HEK293 (cell line): ENCODE measurements at regions not wholly inside any gene's neighbourhood (a gene's known extent, or its start where the extent isn't known, plus 50 kb on each side); places are given as distances from the start of the nearest gene placed in this dataset.

Experiments used
- CTCF ChIA-PET: fragments of 350-600 bp; formaldehyde crosslinking; extraction: SDS; loops from one replicate; lab custom pipeline; 2021; ENCODE audit warnings: antibody characterized with exemption; lab: Yijun Ruan, JAX
- POLR2A ChIA-PET: fragments of 300-600 bp; formaldehyde crosslinking; extraction: SDS; loops from one replicate; lab custom pipeline; 2020; ENCODE audit warnings: antibody characterized with exemption, inconsistent platforms; lab: Yijun Ruan, JAX
- H3K27ac ChIP-seq: fragments of 200-500 bp; sonication (Bioruptor generic); 2 replicates; pipeline ENCODE4 v1.5.1; 2014; ENCODE audit warnings: low read depth, low read length, control low read depth, inconsistent platforms; ENCODE audit errors: extremely low read depth
- H3K36me3 ChIP-seq, 2 experiments: fragments of 200-500 bp in 1 of 2; sonication (Bioruptor generic) in 1 of 2; 1 replicate in 1 of 2; 2 replicates in 1 of 2; pipeline ENCODE4 v1.5.1; 2014 to 2017; ENCODE audit warnings: inconsistent platforms in 2 of 2, low read length in 2 of 2; ENCODE audit not compliant: control insufficient read depth in 2 of 2, insufficient read depth in 1 of 2
- H3K4me1 ChIP-seq: fragments of 200-500 bp; sonication (Bioruptor generic); 2 replicates; pipeline ENCODE4 v1.5.1; 2014; ENCODE audit warnings: mild to moderate bottlenecking, low read length, inconsistent platforms; ENCODE audit not compliant: control insufficient read depth, insufficient read depth
- H3K4me3 ChIP-seq: 2 replicates; pipeline ENCODE4 v1.5.1; 2011; ENCODE audit warnings: low read depth, mild to moderate bottlenecking, control low read depth, low read length, moderate library complexity
- H3K9me3 ChIP-seq: fragments of 200-500 bp; sonication (Bioruptor generic); 2 replicates; pipeline ENCODE4 v1.5.1; 2014; ENCODE audit warnings: low read depth, low read length, inconsistent platforms; ENCODE audit not compliant: control insufficient read depth, insufficient read depth
- GFI1B ChIP-seq: fragments of 450-650 bp; formaldehyde crosslinking; IDR thresholded peaks from 2 replicates; pipeline ENCODE4 v1.5.1; 2016; ENCODE audit warnings: missing biosample characterization, missing genetic modification characterization
- KLF16 ChIP-seq: fragments of 450-650 bp; formaldehyde crosslinking; IDR thresholded peaks from 2 replicates; pipeline ENCODE4 v1.5.1; 2017; ENCODE audit warnings: missing biosample characterization, missing genetic modification characterization
- KLF7 ChIP-seq: fragments of 450-650 bp; formaldehyde crosslinking; IDR thresholded peaks from 2 replicates; pipeline ENCODE4 v1.5.1; 2016; ENCODE audit warnings: missing biosample characterization, missing genetic modification characterization, borderline replicate concordance
- MEIS1 ChIP-seq: sonication (generic); formaldehyde crosslinking; IDR thresholded peaks from 2 replicates; pipeline ENCODE4 v1.8.1; 2022; ENCODE audit warnings: missing genetic modification reagents, mild to moderate bottlenecking, borderline replicate concordance
- SCRT2 ChIP-seq: fragments of 450-650 bp; formaldehyde crosslinking; IDR thresholded peaks from 2 replicates; pipeline ENCODE4 v1.5.1; 2016; ENCODE audit warnings: missing biosample characterization, missing genetic modification characterization
- TRIM28 ChIP-seq: IDR thresholded peaks from 2 replicates; pipeline ENCODE4 v1.6.1; 2011; ENCODE audit warnings: low read length, control low read depth, borderline replicate concordance
- ZBTB1 ChIP-seq: fragments of 450-650 bp; formaldehyde crosslinking; IDR thresholded peaks from 2 replicates; pipeline ENCODE4 v1.5.1; 2016; ENCODE audit warnings: missing biosample characterization, missing genetic modification characterization
- ZFP3 ChIP-seq: fragments of 450-650 bp; formaldehyde crosslinking; IDR thresholded peaks from 2 replicates; pipeline ENCODE4 v1.5.1; 2016; ENCODE audit warnings: low read depth, missing biosample characterization, missing genetic modification characterization
- ZIC2 ChIP-seq: fragments of 450-650 bp; formaldehyde crosslinking; IDR thresholded peaks from 2 replicates; pipeline ENCODE4 v1.5.1; 2016; ENCODE audit warnings: missing biosample characterization, missing genetic modification characterization
- ZNF140 ChIP-seq: fragments of 450-650 bp; formaldehyde crosslinking; IDR thresholded peaks from 2 replicates; pipeline ENCODE4 v1.5.1; 2016; ENCODE audit warnings: missing biosample characterization, missing genetic modification characterization
- ZNF157 ChIP-seq: fragments of 450-650 bp; formaldehyde crosslinking; IDR thresholded peaks from 2 replicates; pipeline ENCODE4 v1.5.1; 2016; ENCODE audit warnings: missing biosample characterization, missing genetic modification characterization
- ZNF2 ChIP-seq: fragments of 450-650 bp; formaldehyde crosslinking; IDR thresholded peaks from 2 replicates; pipeline ENCODE4 v1.5.1; 2016; ENCODE audit warnings: missing biosample characterization, missing genetic modification characterization
- ZNF335 ChIP-seq: fragments of 450-650 bp; formaldehyde crosslinking; conservative IDR thresholded peaks from 2 replicates; pipeline ENCODE4 v1.5.1; 2016; ENCODE audit warnings: missing biosample characterization, missing genetic modification characterization
- ZNF362 ChIP-seq: fragments of 450-650 bp; formaldehyde crosslinking; IDR thresholded peaks from 2 replicates; pipeline ENCODE4 v1.5.1; 2016; ENCODE audit warnings: missing biosample characterization, missing genetic modification characterization
- ZNF366 ChIP-seq: fragments of 450-650 bp; formaldehyde crosslinking; conservative IDR thresholded peaks from 2 replicates; pipeline ENCODE4 v1.5.1; 2016; ENCODE audit warnings: missing biosample characterization, missing genetic modification characterization
- ZNF555 ChIP-seq: fragments of 450-650 bp; formaldehyde crosslinking; conservative IDR thresholded peaks from 2 replicates; pipeline ENCODE4 v1.5.1; 2017; ENCODE audit warnings: missing biosample characterization, mild to moderate bottlenecking, missing genetic modification characterization, inconsistent platforms
- ZNF558 ChIP-seq: fragments of 450-650 bp; formaldehyde crosslinking; IDR thresholded peaks from 2 replicates; pipeline ENCODE4 v1.5.1; 2016; ENCODE audit warnings: missing biosample characterization, missing genetic modification characterization
- ZNF561 ChIP-seq: fragments of 450-650 bp; IDR thresholded peaks from 2 replicates; pipeline ENCODE4 v1.5.1; 2018; ENCODE audit warnings: missing biosample characterization, missing genetic modification characterization, borderline replicate concordance
- ZNF670 ChIP-seq: fragments of 450-650 bp; formaldehyde crosslinking; IDR thresholded peaks from 2 replicates; pipeline ENCODE4 v1.5.1; 2016; ENCODE audit warnings: missing biosample characterization, missing genetic modification characterization, low read depth
- ZNF747 ChIP-seq: fragments of 450-650 bp; formaldehyde crosslinking; IDR thresholded peaks from 2 replicates; pipeline ENCODE4 v1.5.1; 2016; ENCODE audit warnings: missing biosample characterization, missing genetic modification characterization
- ZSCAN23 ChIP-seq: fragments of 450-650 bp; formaldehyde crosslinking; IDR thresholded peaks from 2 replicates; pipeline ENCODE4 v1.5.1; 2016; ENCODE audit warnings: missing biosample characterization, missing genetic modification characterization
- TF ChIP-seq, protein P1 (sequence below): fragments of 450-650 bp; IDR thresholded peaks from 2 replicates; pipeline ENCODE4 v1.5.1; 2018; ENCODE audit warnings: missing biosample characterization, mild to moderate bottlenecking, missing genetic modification characterization
- TF ChIP-seq, protein P2 (sequence below): fragments of 450-650 bp; formaldehyde crosslinking; IDR thresholded peaks from 2 replicates; pipeline ENCODE4 v1.5.1; 2017; ENCODE audit warnings: missing biosample characterization, mild to moderate bottlenecking, missing genetic modification characterization, moderate library complexity
- TF ChIP-seq, protein P3 (sequence below): fragments of 450-650 bp; formaldehyde crosslinking; IDR thresholded peaks from 2 replicates; pipeline ENCODE4 v1.5.1; 2016; ENCODE audit warnings: missing biosample characterization, missing genetic modification characterization
- TF ChIP-seq, protein P4 (sequence below): fragments of 450-650 bp; formaldehyde crosslinking; optimal IDR thresholded peaks from 2 replicates; pipeline ENCODE3; 2016; ENCODE audit warnings: missing biosample characterization, mild to moderate bottlenecking, missing genetic modification characterization

- Histone ChIP-seq H3K4me3 (no peak overlapping the region), H3K36me3 (no peaks in the 10 kb centered on the region), H3K9me3 (no peaks in the 10 kb centered on the region), H3K4me1 (no peaks in the 10 kb centered on the region), H3K27ac (no peak overlapping the region)
- POLR2A ChIA-PET: no interaction called here
- TF ChIP-seq, protein P1, sequence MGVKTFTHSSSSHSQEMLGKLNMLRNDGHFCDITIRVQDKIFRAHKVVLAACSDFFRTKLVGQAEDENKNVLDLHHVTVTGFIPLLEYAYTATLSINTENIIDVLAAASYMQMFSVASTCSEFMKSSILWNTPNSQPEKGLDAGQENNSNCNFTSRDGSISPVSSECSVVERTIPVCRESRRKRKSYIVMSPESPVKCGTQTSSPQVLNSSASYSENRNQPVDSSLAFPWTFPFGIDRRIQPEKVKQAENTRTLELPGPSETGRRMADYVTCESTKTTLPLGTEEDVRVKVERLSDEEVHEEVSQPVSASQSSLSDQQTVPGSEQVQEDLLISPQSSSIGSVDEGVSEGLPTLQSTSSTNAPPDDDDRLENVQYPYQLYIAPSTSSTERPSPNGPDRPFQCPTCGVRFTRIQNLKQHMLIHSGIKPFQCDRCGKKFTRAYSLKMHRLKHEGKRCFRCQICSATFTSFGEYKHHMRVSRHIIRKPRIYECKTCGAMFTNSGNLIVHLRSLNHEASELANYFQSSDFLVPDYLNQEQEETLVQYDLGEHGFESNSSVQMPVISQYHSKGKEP (tag by site-specific recombination): no peak
- TF ChIP-seq ZBTB1 (tag by site-specific recombination) (no peak), ZNF362 (tag by site-specific recombination) (no peak), ZNF157 (tag by site-specific recombination) (no peak), GFI1B (no peak), ZIC2 (tag by site-specific recombination) (no peak), ZNF558 (tag by site-specific recombination) (no peak), ZNF561 (tag by site-specific recombination) (no peak), ZNF335 (tag by site-specific recombination) (no peak), ZNF747 (no peak), SCRT2 (no peak), ZFP3 (no peak), MEIS1 (CRISPR knock-in tag) (no peak), ZNF140 (no peak), ZSCAN23 (tag by site-specific recombination) (no peak), ZNF555 (tag by site-specific recombination) (no peak), ZNF366 (tag by site-specific recombination) (no peak)
- TF ChIP-seq, protein P2, sequence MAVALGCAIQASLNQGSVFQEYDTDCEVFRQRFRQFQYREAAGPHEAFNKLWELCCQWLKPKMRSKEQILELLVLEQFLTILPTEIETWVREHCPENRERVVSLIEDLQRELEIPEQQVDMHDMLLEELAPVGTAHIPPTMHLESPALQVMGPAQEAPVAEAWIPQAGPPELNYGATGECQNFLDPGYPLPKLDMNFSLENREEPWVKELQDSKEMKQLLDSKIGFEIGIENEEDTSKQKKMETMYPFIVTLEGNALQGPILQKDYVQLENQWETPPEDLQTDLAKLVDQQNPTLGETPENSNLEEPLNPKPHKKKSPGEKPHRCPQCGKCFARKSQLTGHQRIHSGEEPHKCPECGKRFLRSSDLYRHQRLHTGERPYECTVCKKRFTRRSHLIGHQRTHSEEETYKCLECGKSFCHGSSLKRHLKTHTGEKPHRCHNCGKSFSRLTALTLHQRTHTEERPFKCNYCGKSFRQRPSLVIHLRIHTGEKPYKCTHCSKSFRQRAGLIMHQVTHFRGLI (tag by site-specific recombination): no peak
- TF ChIP-seq, protein P3, sequence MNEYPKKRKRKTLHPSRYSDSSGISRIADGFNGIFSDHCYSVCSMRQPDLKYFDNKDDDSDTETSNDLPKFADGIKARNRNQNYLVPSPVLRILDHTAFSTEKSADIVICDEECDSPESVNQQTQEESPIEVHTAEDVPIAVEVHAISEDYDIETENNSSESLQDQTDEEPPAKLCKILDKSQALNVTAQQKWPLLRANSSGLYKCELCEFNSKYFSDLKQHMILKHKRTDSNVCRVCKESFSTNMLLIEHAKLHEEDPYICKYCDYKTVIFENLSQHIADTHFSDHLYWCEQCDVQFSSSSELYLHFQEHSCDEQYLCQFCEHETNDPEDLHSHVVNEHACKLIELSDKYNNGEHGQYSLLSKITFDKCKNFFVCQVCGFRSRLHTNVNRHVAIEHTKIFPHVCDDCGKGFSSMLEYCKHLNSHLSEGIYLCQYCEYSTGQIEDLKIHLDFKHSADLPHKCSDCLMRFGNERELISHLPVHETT (tag by site-specific recombination): no peak
- CTCF ChIA-PET: no interaction called here
These were observed 114.0 kb downstream of the FAM174B start for GRCh38 chr15:92541291-92542200.

DNA sequence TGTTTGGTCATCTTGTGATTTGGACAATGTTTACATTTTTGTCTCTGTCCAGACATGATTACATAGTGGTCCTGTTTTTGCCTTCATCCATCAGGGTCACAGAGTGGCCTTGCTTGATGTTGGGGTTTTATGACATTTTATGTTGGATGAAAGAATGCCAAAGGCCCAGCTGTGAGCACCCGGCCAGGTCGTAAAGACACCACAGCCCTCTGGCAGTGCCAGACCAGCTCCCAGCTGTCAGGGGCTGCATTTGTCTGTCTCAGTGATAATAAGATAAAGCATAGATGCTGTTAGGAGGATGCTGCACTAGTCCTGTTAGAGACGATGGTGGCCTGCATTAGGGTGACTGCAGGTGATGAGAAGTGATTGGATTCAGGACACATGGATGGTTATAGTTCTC lies 117.5 kb downstream of the FAM174B start:
- Histone ChIP-seq H3K9me3 (peaks cover 3% of the 10 kb centered on the region; the same call in 1 of the 2 replicates), H3K27ac (no peak overlapping the region), H3K36me3 (no peaks in the 10 kb centered on the region), H3K4me1 (no peaks in the 10 kb centered on the region), H3K4me3 (no peak overlapping the region)
- ChIA-PET POLR2A (interaction anchor here (0.5 kb wide), 1 partner anchor 467 kb away, joined by 3 read pairs; no protein-coding TSS in a partner anchor), CTCF (interaction anchor here (0.6 to 1.3 kb wide), 2 partner anchors 16 to 71 kb away, joined by 3 to 6 read pairs; no protein-coding TSS in a partner anchor)
- TF ChIP-seq KLF7 (no peak), ZFP3 (no peak), TRIM28 (no peak), ZNF2 (tag by site-specific recombination) (no peak), ZNF670 (tag by site-specific recombination) (no peak), KLF16 (tag by site-specific recombination) (no peak)
- TF ChIP-seq, protein P4, sequence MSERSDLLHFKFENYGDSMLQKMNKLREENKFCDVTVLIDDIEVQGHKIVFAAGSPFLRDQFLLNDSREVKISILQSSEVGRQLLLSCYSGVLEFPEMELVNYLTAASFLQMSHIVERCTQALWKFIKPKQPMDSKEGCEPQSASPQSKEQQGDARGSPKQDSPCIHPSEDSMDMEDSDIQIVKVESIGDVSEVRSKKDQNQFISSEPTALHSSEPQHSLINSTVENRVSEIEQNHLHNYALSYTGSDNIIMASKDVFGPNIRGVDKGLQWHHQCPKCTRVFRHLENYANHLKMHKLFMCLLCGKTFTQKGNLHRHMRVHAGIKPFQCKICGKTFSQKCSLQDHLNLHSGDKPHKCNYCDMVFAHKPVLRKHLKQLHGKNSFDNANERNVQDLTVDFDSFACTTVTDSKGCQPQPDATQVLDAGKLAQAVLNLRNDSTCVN (tag by site-specific recombination): no peak
